ENCODE measurements at regions not wholly inside any gene's neighbourhood (a gene's known extent, or its start where the extent isn't known, plus 50 kb on each side); places are given as distances from the start of the nearest gene placed in this dataset.

DNA sequence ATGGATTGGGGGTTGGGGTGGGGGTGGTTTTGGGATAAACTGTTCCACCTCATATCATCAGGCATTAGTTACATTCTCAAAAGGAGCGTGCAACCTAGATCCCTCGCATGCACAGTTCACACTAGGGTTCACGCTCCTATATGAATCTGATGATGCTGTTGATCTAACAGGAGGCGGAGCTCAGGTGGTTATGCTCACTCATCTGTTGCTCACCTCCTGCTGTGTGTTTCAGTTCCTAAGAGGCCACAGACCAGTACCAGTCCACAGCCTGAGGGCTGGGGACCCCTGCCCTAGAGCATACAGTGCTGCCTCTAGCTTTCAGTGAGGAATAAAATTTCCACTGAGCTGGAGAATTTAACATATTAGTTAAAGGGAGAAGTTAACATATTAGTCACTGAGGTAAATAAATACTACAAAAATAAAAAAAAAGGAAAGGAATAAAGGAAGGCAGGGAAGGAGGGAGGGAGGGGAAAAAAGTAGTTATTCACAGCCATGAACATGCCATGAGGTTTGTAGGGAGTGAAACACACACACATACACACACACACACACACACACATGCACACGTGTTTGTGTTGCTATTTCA is 612.7 kb upstream of the TBX3 start:
- no peak for TF ChIP-seq POLR2A (IDR thresholded peaks at IDR 0.05)
- no peak for TF ChIP-seq POLR2AphosphoS5 (IDR thresholded peaks at IDR 0.05)
- TF ChIP-seq, protein P1, sequence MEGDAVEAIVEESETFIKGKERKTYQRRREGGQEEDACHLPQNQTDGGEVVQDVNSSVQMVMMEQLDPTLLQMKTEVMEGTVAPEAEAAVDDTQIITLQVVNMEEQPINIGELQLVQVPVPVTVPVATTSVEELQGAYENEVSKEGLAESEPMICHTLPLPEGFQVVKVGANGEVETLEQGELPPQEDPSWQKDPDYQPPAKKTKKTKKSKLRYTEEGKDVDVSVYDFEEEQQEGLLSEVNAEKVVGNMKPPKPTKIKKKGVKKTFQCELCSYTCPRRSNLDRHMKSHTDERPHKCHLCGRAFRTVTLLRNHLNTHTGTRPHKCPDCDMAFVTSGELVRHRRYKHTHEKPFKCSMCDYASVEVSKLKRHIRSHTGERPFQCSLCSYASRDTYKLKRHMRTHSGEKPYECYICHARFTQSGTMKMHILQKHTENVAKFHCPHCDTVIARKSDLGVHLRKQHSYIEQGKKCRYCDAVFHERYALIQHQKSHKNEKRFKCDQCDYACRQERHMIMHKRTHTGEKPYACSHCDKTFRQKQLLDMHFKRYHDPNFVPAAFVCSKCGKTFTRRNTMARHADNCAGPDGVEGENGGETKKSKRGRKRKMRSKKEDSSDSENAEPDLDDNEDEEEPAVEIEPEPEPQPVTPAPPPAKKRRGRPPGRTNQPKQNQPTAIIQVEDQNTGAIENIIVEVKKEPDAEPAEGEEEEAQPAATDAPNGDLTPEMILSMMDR (IDR thresholded peaks at IDR 0.05): no peak
